HepG2 (cell line): ENCODE measurements at regions not wholly inside any gene's neighbourhood (a gene's known extent, or its start where the extent isn't known, plus 50 kb on each side); places are given as distances from the start of the nearest gene placed in this dataset.

Source experiments
- ATAC-seq: fragments of 200-7000 bp; cut with Tn5 transposase; 3 replicates; pipeline ENCODE4 v1.9.1; 2020; ENCODE audit warnings: mild to moderate bottlenecking, moderate library complexity
- BruUV-seq: library from RNA; stranded (reverse); fragments of 400-500 nt; replicated peaks from 2 replicates; lab custom pipeline; 2021; lab: Mats Ljungman, UMichigan
- CTCF ChIA-PET: fragments of 300-600 bp; formaldehyde crosslinking; extraction: SDS; loops from one replicate; lab custom pipeline; 2021; ENCODE audit warnings: low total read pairs, inconsistent platforms, low intra/inter-chr PET ratio; lab: Yijun Ruan, JAX
- POLR2A ChIA-PET: fragments of 350-600 bp; sonication (Branson Sonifier 250); formaldehyde crosslinking; loops from one replicate; lab custom pipeline; 2020; ENCODE audit warnings: antibody characterized with exemption, inconsistent platforms; lab: Yijun Ruan, JAX
- DNase-seq: peaks from one replicate; pipeline ENCODE4 v3.0.0-alpha.2; 2015; ENCODE audit warnings: low spot score
- FAIRE-seq: peaks from 3 replicates; lab custom pipeline; 2011; peaks lifted over from hg19 to GRCh38; lab: Jason Lieb, UNC
- H2AFZ ChIP-seq: one replicate; pipeline ENCODE4 v1.6.1; 2011; ENCODE audit warnings: low read length, inconsistent platforms
- H3K27ac ChIP-seq: fragments of 300-600 bp; 3 replicates; pipeline ENCODE4 v1.8.0; 2011; ENCODE audit warnings: mixed run types, mild to moderate bottlenecking, mixed read lengths, low read length, inconsistent platforms; ENCODE audit not compliant: insufficient read depth; ENCODE audit errors: extremely low read length
- H3K27me3 ChIP-seq, 2 experiments: fragments of 200-600 bp in 1 of 2; 2 replicates in 1 of 2; 3 replicates in 1 of 2; pipeline versions ENCODE4 v1.6.0 to v1.8.0; 2011; ENCODE audit warnings: low read length in 2 of 2, mild to moderate bottlenecking in 2 of 2, moderate library complexity in 2 of 2, inconsistent platforms in 1 of 2; ENCODE audit not compliant: insufficient read depth in 2 of 2, control insufficient read depth in 1 of 2
- H3K36me3 ChIP-seq, 2 experiments: fragments of 200-600 bp in 1 of 2; replicated peaks in 1 of 2; 2 replicates in 1 of 2; 3 replicates in 1 of 2; pipeline versions ENCODE4 v1.5.1 to v1.8.0; 2011; ENCODE audit warnings: low read length in 2 of 2, inconsistent platforms in 1 of 2; ENCODE audit not compliant: insufficient read depth in 2 of 2, control insufficient read depth in 1 of 2
- H3K4me1 ChIP-seq: 2 replicates; pipeline ENCODE4 v1.5.1; 2012; ENCODE audit warnings: low read length, inconsistent platforms; ENCODE audit not compliant: insufficient read depth
- H3K4me2 ChIP-seq: 2 replicates; pipeline ENCODE4 v1.6.0; 2011; ENCODE audit warnings: low read depth, low read length, inconsistent platforms
- H3K4me3 ChIP-seq, 3 experiments: fragments of 200-600 bp in 1 of 3; sonication (generic), shearing (Covaris generic) in 1 of 3; replicated peaks in 1 of 3; 2 replicates each; pipeline ENCODE4 v1.5.1; 2011 to 2016; ENCODE audit warnings: low read length in 3 of 3, inconsistent platforms in 2 of 3, low read depth in 2 of 3, mild to moderate bottlenecking in 2 of 3, control low read depth in 1 of 3, mixed read lengths in 1 of 3; ENCODE audit not compliant: insufficient read depth in 1 of 3
- H3K79me2 ChIP-seq: one replicate; pipeline ENCODE4 v1.6.1; 2011; ENCODE audit warnings: low read length, inconsistent platforms; ENCODE audit not compliant: insufficient read depth
- H3K9ac ChIP-seq: 2 replicates; pipeline ENCODE4 v1.6.0; 2011; ENCODE audit warnings: mild to moderate bottlenecking, low read depth, low read length, inconsistent platforms; ENCODE audit not compliant: insufficient read depth
- H3K9me3 ChIP-seq: 2 replicates; pipeline ENCODE4 v1.5.1; 2012; ENCODE audit warnings: mild to moderate bottlenecking, low read length
- H4K20me1 ChIP-seq: 2 replicates; pipeline ENCODE4 v1.6.0; 2011; ENCODE audit warnings: inconsistent platforms, mild to moderate bottlenecking, low read length, moderate library complexity; ENCODE audit not compliant: insufficient read depth
- ATF1 ChIP-seq: IDR thresholded peaks from 2 replicates; pipeline ENCODE4 v1.6.1; 2016; ENCODE audit warnings: mild to moderate bottlenecking, control low read depth
- FLYWCH1 ChIP-seq: sonication (generic); formaldehyde crosslinking; IDR thresholded peaks from 2 replicates; pipeline ENCODE4 v1.8.1; 2023; ENCODE audit warnings: mild to moderate bottlenecking, missing genetic modification reagents
- HNRNPK ChIP-seq: fragments of 200-400 bp; formaldehyde crosslinking; IDR thresholded peaks from 2 replicates; pipeline ENCODE4 v1.6.1; 2018; ENCODE audit warnings: low read length, low read depth, moderate library complexity, mild to moderate bottlenecking; ENCODE audit not compliant: poor library complexity, severe bottlenecking
- KAT7 ChIP-seq: IDR thresholded peaks from 2 replicates; pipeline ENCODE4 v1.6.1; 2018; ENCODE audit warnings: borderline replicate concordance, missing compliant biosample characterization
- MAF1 ChIP-seq: sonication (generic); formaldehyde crosslinking; IDR thresholded peaks from 2 replicates; pipeline ENCODE4 v1.5.0; 2020; ENCODE audit warnings: missing genetic modification reagents, borderline replicate concordance
- MYC ChIP-seq: sonication (generic); formaldehyde crosslinking; IDR thresholded peaks from 2 replicates; pipeline ENCODE4 v1.9.0; 2021; ENCODE audit warnings: missing genetic modification reagents, borderline replicate concordance
- NFE2L2 ChIP-seq: fragments of 150-350 bp; IDR thresholded peaks from 2 replicates; pipeline ENCODE4 v1.6.1; 2014; ENCODE audit warnings: low read length
- RBAK ChIP-seq: sonication (generic); formaldehyde crosslinking; IDR thresholded peaks from 2 replicates; pipeline ENCODE4 v1.5.1; 2020; ENCODE audit warnings: mild to moderate bottlenecking, missing genetic modification reagents
- RCOR2 ChIP-seq: IDR thresholded peaks from 2 replicates; pipeline ENCODE4 v1.6.1; 2016; ENCODE audit warnings: missing biosample characterization, missing genetic modification reagents
- RFX5 ChIP-seq: IDR thresholded peaks from 2 replicates; pipeline ENCODE4 v1.6.1; 2011; ENCODE audit warnings: low read depth, low read length, improper control_type of control experiment
- RNF2 ChIP-seq: fragments of 450-650 bp; conservative IDR thresholded peaks from 2 replicates; pipeline ENCODE4 v1.6.1; 2016; ENCODE audit warnings: low read depth
- ZNF24 ChIP-seq: fragments of 450-650 bp; IDR thresholded peaks from 2 replicates; pipeline ENCODE4 v1.6.1; 2017; ENCODE audit warnings: antibody characterized with exemption, mild to moderate bottlenecking
- ZNF34 ChIP-seq: sonication (generic); formaldehyde crosslinking; IDR thresholded peaks from 2 replicates; pipeline ENCODE4 v1.4.0; 2020; ENCODE audit warnings: mild to moderate bottlenecking, missing genetic modification reagents, borderline replicate concordance
- ZNF441 ChIP-seq: sonication (generic); formaldehyde crosslinking; IDR thresholded peaks from 2 replicates; pipeline ENCODE4 v1.7.0; 2021; ENCODE audit warnings: missing genetic modification reagents, borderline replicate concordance
- ZNF841 ChIP-seq: sonication (generic); formaldehyde crosslinking; IDR thresholded peaks from 2 replicates; pipeline ENCODE4 v1.8.1; 2023; ENCODE audit warnings: missing genetic modification reagents, borderline replicate concordance
- WGBS: methylation state at CpG from one replicate; pipeline ENCODE4 v1.1.6; 2017; ENCODE audit warnings: low lambda C conversion rate; 5-methylcytosine and 5-hydroxymethylcytosine counted together
- in situ Hi-C: cut with HindIII; loops from 2 replicates; pipeline ENCODE4 v1.10.0; 2017; ENCODE audit warnings: low pct_unique_long_range_greater_than_20kb; ENCODE audit not compliant: extremely low pct_ligation_motif_present
- intact Hi-C: fragments of 100-400 bp; cut with micrococcal nuclease; formaldehyde crosslinking; loops from one replicate; pipeline ENCODE4 v1.10.0; 2022; ENCODE audit not compliant: unreplicated experiment
- TF ChIP-seq, protein P1 (sequence below): sonication (generic); formaldehyde crosslinking; conservative IDR thresholded peaks from 2 replicates; pipeline ENCODE4 v1.4.0; 2020; ENCODE audit warnings: missing genetic modification reagents
- TF ChIP-seq, protein P2 (sequence below): sonication (generic); formaldehyde crosslinking; IDR thresholded peaks from 2 replicates; pipeline ENCODE4 v1.4.0; 2020; ENCODE audit warnings: missing genetic modification reagents
- TF ChIP-seq, protein P3 (sequence below): sonication (generic); formaldehyde crosslinking; IDR thresholded peaks from 2 replicates; pipeline ENCODE4 v1.4.0; 2020; ENCODE audit warnings: missing genetic modification reagents
- TF ChIP-seq, protein P4 (sequence below): sonication (generic); formaldehyde crosslinking; IDR thresholded peaks from 2 replicates; pipeline ENCODE4 v1.5.0; 2020; ENCODE audit warnings: mild to moderate bottlenecking, missing genetic modification reagents

DNA sequence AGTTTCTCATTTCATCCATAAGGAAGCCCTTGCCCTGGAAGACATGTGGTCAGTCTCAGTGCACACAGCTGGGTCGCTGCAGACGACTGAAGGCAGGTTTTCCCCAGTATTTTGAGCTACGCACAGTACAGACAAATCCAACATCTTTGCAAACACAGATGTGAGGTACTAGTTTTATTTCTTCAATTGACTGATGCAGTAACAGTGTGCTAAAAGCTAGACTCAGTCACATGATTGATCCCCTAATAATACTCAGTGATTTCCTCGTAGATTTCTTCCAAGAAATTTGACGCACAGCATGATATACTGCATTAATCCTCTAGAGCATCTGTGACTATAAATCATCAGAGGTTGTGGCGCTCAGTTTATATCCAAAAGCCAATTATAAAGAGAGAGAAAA is 346.1 kb downstream of the DIRAS2 start (continued):
- TF ChIP-seq ZNF441 (CRISPR knock-in tag) (no peak), FLYWCH1 (CRISPR knock-in tag) (no peak), ATF1 (CRISPR knock-in tag) (no peak), RCOR2 (no peak), NFE2L2 (no peak), MAF1 (CRISPR knock-in tag) (no peak), RNF2 (no peak)
- TF ChIP-seq, protein P1, sequence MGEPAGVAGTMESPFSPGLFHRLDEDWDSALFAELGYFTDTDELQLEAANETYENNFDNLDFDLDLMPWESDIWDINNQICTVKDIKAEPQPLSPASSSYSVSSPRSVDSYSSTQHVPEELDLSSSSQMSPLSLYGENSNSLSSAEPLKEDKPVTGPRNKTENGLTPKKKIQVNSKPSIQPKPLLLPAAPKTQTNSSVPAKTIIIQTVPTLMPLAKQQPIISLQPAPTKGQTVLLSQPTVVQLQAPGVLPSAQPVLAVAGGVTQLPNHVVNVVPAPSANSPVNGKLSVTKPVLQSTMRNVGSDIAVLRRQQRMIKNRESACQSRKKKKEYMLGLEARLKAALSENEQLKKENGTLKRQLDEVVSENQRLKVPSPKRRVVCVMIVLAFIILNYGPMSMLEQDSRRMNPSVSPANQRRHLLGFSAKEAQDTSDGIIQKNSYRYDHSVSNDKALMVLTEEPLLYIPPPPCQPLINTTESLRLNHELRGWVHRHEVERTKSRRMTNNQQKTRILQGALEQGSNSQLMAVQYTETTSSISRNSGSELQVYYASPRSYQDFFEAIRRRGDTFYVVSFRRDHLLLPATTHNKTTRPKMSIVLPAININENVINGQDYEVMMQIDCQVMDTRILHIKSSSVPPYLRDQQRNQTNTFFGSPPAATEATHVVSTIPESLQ (CRISPR knock-in tag) = no peak
- TF ChIP-seq, protein P2, sequence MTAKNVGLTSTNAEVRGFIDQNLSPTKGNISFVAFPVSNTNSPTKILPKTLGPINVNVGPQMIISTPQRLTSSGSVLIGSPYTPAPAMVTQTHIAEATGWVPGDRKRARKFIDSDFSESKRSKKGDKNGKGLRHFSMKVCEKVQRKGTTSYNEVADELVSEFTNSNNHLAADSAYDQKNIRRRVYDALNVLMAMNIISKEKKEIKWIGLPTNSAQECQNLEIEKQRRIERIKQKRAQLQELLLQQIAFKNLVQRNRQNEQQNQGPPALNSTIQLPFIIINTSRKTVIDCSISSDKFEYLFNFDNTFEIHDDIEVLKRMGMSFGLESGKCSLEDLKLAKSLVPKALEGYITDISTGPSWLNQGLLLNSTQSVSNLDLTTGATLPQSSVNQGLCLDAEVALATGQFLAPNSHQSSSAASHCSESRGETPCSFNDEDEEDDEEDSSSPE = no peak

DNA sequence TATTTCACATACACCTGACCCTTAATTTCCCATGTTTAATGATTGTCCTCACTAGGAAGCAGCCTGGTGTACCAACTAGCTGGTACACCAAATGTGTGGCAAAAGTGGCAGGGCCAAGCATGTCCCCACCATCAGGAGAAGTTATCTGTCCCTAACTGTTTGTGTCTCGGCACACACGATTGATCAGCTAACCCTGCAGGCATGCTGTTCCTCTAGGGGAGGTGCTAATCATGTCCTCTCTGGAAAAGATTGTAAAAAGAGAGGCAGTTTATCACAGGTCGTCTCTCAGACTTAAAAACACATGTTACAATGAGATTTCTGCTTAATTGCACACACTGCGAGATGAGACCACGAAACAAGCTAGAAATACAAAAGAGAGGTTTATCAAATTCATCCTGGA is 342.7 kb downstream of the DIRAS2 start:
- intact Hi-C loops = no loop called here

More for the DNA sequence above, 342.7 kb downstream of the DIRAS2 start:
- in situ Hi-C loops = no loop called here
- H3K79me2 ChIP-seq = no peaks in the 10 kb centered on the region
- no peak overlapping the region for H3K4me2 ChIP-seq
- H3K27me3 ChIP-seq = peaks cover 0 to 2% of the 10 kb centered on the region in 2 experiments; a peak in 1 of 5 replicates
- H3K4me3 ChIP-seq = no peak overlapping the region
- H4K20me1 ChIP-seq = no peaks in the 10 kb centered on the region
- ChIA-PET CTCF (no interaction called here), POLR2A (no interaction called here)
- no peak for ATAC-seq
- no peaks in the 10 kb centered on the region for H3K36me3 ChIP-seq
- no peak overlapping the region for H3K9ac ChIP-seq
- TF ChIP-seq RBAK (CRISPR knock-in tag) = no peak
- TF ChIP-seq KAT7 (CRISPR knock-in tag) = no peak
- no peak for TF ChIP-seq ZNF34 (CRISPR knock-in tag)
- TF ChIP-seq ATF1 (CRISPR knock-in tag) = no peak
- no peak for TF ChIP-seq ZNF841
- no peak for TF ChIP-seq MYC (CRISPR knock-in tag)
- TF ChIP-seq, protein P3, sequence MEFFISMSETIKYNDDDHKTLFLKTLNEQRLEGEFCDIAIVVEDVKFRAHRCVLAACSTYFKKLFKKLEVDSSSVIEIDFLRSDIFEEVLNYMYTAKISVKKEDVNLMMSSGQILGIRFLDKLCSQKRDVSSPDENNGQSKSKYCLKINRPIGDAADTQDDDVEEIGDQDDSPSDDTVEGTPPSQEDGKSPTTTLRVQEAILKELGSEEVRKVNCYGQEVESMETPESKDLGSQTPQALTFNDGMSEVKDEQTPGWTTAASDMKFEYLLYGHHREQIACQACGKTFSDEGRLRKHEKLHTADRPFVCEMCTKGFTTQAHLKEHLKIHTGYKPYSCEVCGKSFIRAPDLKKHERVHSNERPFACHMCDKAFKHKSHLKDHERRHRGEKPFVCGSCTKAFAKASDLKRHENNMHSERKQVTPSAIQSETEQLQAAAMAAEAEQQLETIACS (CRISPR knock-in tag) = no peak
- TF ChIP-seq ZNF24 = no peak
- TF ChIP-seq RFX5 = no peak
- TF ChIP-seq HNRNPK = no peak
- TF ChIP-seq, protein P4, sequence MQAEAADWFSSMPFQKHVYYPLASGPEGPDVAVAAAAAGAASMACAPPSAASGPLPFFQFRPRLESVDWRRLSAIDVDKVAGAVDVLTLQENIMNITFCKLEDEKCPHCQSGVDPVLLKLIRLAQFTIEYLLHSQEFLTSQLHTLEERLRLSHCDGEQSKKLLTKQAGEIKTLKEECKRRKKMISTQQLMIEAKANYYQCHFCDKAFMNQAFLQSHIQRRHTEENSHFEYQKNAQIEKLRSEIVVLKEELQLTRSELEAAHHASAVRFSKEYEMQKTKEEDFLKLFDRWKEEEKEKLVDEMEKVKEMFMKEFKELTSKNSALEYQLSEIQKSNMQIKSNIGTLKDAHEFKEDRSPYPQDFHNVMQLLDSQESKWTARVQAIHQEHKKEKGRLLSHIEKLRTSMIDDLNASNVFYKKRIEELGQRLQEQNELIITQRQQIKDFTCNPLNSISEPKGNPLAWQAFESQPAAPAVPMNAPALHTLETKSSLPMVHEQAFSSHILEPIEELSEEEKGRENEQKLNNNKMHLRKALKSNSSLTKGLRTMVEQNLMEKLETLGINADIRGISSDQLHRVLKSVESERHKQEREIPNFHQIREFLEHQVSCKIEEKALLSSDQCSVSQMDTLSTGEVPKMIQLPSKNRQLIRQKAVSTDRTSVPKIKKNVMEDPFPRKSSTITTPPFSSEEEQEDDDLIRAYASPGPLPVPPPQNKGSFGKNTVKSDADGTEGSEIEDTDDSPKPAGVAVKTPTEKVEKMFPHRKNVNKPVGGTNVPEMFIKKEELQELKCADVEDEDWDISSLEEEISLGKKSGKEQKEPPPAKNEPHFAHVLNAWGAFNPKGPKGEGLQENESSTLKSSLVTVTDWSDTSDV (CRISPR knock-in tag) = no peak
- no peaks in the 10 kb centered on the region for H3K4me1 ChIP-seq
- WGBS = under 1% methylated on average over 5 of the region's 5 CpGs
- BruUV-seq = no TSS peak
- no peak for DNase-seq
- no peak overlapping the region for H2AFZ ChIP-seq
- no peaks in the 10 kb centered on the region for H3K9me3 ChIP-seq
- H3K27ac ChIP-seq = no peak overlapping the region
- FAIRE-seq = no peak
